Endothelial cell of umbilical vein (primary cell): ENCODE measurements at regions not wholly inside any gene's neighbourhood (a gene's known extent, or its start where the extent isn't known, plus 50 kb on each side); places are given as distances from the start of the nearest gene placed in this dataset.

Experiments
- BruUV-seq: library from RNA; stranded (reverse); fragments of 400-500 nt; replicated peaks from 2 replicates; lab custom pipeline; 2021; lab: Mats Ljungman, UMichigan
- CTCF ChIA-PET: fragments of 300-600, 350-600 bp; sonication (Branson Sonifier 250); formaldehyde crosslinking; loops from one replicate; lab custom pipeline; 2021; ENCODE audit warnings: antibody characterized with exemption, inconsistent platforms; lab: Charles Lee
- POLR2A ChIA-PET: fragments of 300-600, 350-600 bp; sonication (Branson Sonifier 250); formaldehyde crosslinking; loops from one replicate; lab custom pipeline; 2021; ENCODE audit warnings: antibody characterized with exemption, inconsistent platforms; lab: Charles Lee
- DNase-seq: peaks from one replicate; pipeline ENCODE4 v3.0.0-alpha.2; 2011; ENCODE audit warnings: low read depth, low spot score
- FAIRE-seq: peaks from 2 replicates; lab custom pipeline; 2011; peaks lifted over from hg19 to GRCh38; lab: Jason Lieb, UNC
- H2AFZ ChIP-seq: 2 replicates; pipeline ENCODE4 v1.6.0; 2012; ENCODE audit warnings: low read depth, low read length, control low read depth, inconsistent platforms
- H3K27ac ChIP-seq: 2 replicates; pipeline ENCODE4 v1.5.1; 2011; ENCODE audit warnings: low read depth, mild to moderate bottlenecking, control low read depth, low read length, moderate library complexity; ENCODE audit not compliant: insufficient read depth
- H3K27me3 ChIP-seq, 2 experiments: 2 replicates each; pipeline versions ENCODE4 v1.6.0 to v1.6.1; 2011; ENCODE audit warnings: low read length in 2 of 2, mixed read lengths in 1 of 2; ENCODE audit not compliant: control insufficient read depth in 2 of 2, insufficient read depth in 2 of 2
- H3K36me3 ChIP-seq, 2 experiments: 2 replicates in 1 of 2; 3 replicates in 1 of 2; pipeline ENCODE4 v1.5.1; 2011; ENCODE audit warnings: low read length in 2 of 2, mild to moderate bottlenecking in 1 of 2, moderate library complexity in 1 of 2; ENCODE audit not compliant: control insufficient read depth in 2 of 2, insufficient read depth in 2 of 2; ENCODE audit errors: extremely low read depth in 1 of 2
- H3K4me1 ChIP-seq: 3 replicates; pipeline ENCODE4 v1.5.1; 2011; ENCODE audit warnings: mild to moderate bottlenecking, low read length; ENCODE audit not compliant: control insufficient read depth, insufficient read depth; ENCODE audit errors: extremely low read depth
- H3K4me2 ChIP-seq: 2 replicates; pipeline ENCODE4 v1.6.1; 2011; ENCODE audit warnings: low read length, control low read depth, mixed read lengths; ENCODE audit not compliant: insufficient read depth
- H3K4me3 ChIP-seq, 3 experiments: fragments of 200-600 bp in 1 of 3; sonication (generic), shearing (Covaris generic) in 1 of 3; replicated peaks in 1 of 3; 2 replicates each; pipeline ENCODE4 v1.5.1; 2011 to 2016; ENCODE audit warnings: control low read depth in 3 of 3, low read length in 3 of 3, mild to moderate bottlenecking in 2 of 3, inconsistent platforms in 1 of 3, low read depth in 1 of 3, moderate library complexity in 1 of 3; ENCODE audit not compliant: insufficient read depth in 1 of 3
- H3K79me2 ChIP-seq: 2 replicates; pipeline ENCODE4 v1.6.0; 2012; ENCODE audit warnings: low read length, inconsistent platforms; ENCODE audit not compliant: control insufficient read depth, insufficient read depth
- H3K9ac ChIP-seq: replicated peaks from 2 replicates; pipeline ENCODE3; 2011; ENCODE audit warnings: low read length, control low read depth; ENCODE audit not compliant: insufficient read depth; ENCODE audit errors: extremely low read depth
- H3K9me1 ChIP-seq: replicated peaks from 3 replicates; pipeline ENCODE4 v1.6.0; 2011; ENCODE audit warnings: mild to moderate bottlenecking, low read length; ENCODE audit not compliant: control insufficient read depth, insufficient read depth; ENCODE audit errors: extremely low read depth
- H3K9me3 ChIP-seq: replicated peaks from 2 replicates; pipeline ENCODE4 v1.5.1; 2012; ENCODE audit warnings: low read length, inconsistent platforms; ENCODE audit not compliant: control insufficient read depth, insufficient read depth
- H4K20me1 ChIP-seq: replicated peaks from 2 replicates; pipeline ENCODE3; 2011; ENCODE audit warnings: mild to moderate bottlenecking, low read length; ENCODE audit not compliant: control insufficient read depth, insufficient read depth; ENCODE audit errors: extremely low read depth
- EZH2 ChIP-seq: IDR thresholded peaks from 2 replicates; pipeline ENCODE4 v1.6.1; 2012; ENCODE audit warnings: borderline replicate concordance, low read depth, mild to moderate bottlenecking, moderate library complexity, low read length, inconsistent platforms; ENCODE audit not compliant: severe bottlenecking
- FOS ChIP-seq: IDR thresholded peaks from 2 replicates; pipeline ENCODE4 v1.6.1; 2011; ENCODE audit warnings: mild to moderate bottlenecking, low read length, moderate library complexity, borderline replicate concordance; ENCODE audit not compliant: insufficient read depth
- GATA2 ChIP-seq: IDR thresholded peaks from 2 replicates; pipeline ENCODE4 v1.7.0; 2011; ENCODE audit warnings: low read depth, mild to moderate bottlenecking, moderate library complexity, mixed read lengths, low read length; ENCODE audit not compliant: insufficient read length, insufficient read depth
- JUN ChIP-seq: IDR thresholded peaks from 2 replicates; pipeline ENCODE4 v1.6.1; 2011; ENCODE audit warnings: borderline replicate concordance, low read depth; ENCODE audit not compliant: insufficient read length, insufficient read depth
- MAX ChIP-seq: IDR thresholded peaks from 2 replicates; pipeline ENCODE4 v1.6.1; 2011; ENCODE audit not compliant: insufficient read depth, insufficient read length
- MYC ChIP-seq: IDR thresholded peaks from one replicate; pipeline ENCODE4 v1.6.1; 2011; ENCODE audit warnings: mild to moderate bottlenecking, low read depth, low read length
- POLR2A ChIP-seq: IDR thresholded peaks from 2 replicates; pipeline ENCODE4 v1.6.1; 2012; ENCODE audit warnings: low read depth, mild to moderate bottlenecking, control low read depth, low read length
- POLR2AphosphoS5 ChIP-seq: IDR thresholded peaks from 2 replicates; pipeline ENCODE4 v1.6.1; 2012; ENCODE audit warnings: low read depth, mild to moderate bottlenecking, control low read depth, low read length, moderate library complexity; ENCODE audit not compliant: insufficient read depth
- dilution Hi-C: fragments of 300-500 bp; cut with MboI; formaldehyde crosslinking; loops from one replicate; pipeline ENCODE4 v1.15.0; 2019; ENCODE audit warnings: low sequenced_read_pairs; ENCODE audit not compliant: extremely low pct_ligation_motif_present
- intact Hi-C: fragments of 100-400 bp; cut with micrococcal nuclease; formaldehyde crosslinking; loops from one replicate; pipeline ENCODE4 v1.10.0; 2022
- TF ChIP-seq, protein P1 (sequence below), 2 donors: IDR thresholded peaks; 1 replicate in 1 of 2; 2 replicates in 1 of 2; pipeline ENCODE4 v1.5.1; 2011; ENCODE audit warnings: low read length in 2 of 2, mild to moderate bottlenecking in 2 of 2, moderate library complexity in 2 of 2, control low read depth in 1 of 2, inconsistent platforms in 1 of 2, low read depth in 1 of 2; ENCODE audit not compliant: insufficient read depth in 1 of 2; ENCODE audit errors: extremely low read depth in 1 of 2

DNA sequence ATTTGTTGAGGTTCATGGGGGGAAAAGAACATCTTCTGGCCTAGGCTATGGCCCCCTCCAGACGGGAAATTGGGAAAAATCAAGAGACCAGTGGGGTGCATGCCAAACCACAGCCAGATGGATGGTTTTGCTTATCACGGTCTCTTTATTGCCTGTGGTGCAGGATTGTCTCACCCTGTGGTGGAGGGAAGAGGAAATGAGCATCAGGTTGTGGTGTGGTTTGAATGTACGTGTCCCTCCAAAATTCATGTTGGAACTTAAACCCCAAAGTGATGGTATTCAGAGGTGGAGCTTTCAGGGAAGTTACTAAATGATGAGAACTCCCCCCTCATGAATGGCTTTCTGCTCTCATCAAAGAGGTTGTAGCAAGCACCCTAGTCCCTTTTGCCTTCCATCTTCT, 525.7 kb downstream of the NPHP4 start:
- POLR2A ChIA-PET: no interaction called here
- dilution Hi-C loops: no loop called here

More for the DNA sequence above, 525.7 kb downstream of the NPHP4 start:
- intact Hi-C loops: no loop called here
- H3K36me3 ChIP-seq: no peaks in the 10 kb centered on the region
- H3K27ac ChIP-seq: no peak overlapping the region
- H3K4me1 ChIP-seq: no peaks in the 10 kb centered on the region
- H3K4me3 ChIP-seq: no peak overlapping the region
- no peak overlapping the region for H2AFZ ChIP-seq
- H3K9me3 ChIP-seq: peaks cover 6% of the 10 kb centered on the region
- no peak overlapping the region for H3K9ac ChIP-seq
- TF ChIP-seq POLR2A (no peak), MAX (no peak), FOS (no peak), POLR2AphosphoS5 (no peak), GATA2 (no peak), JUN (no peak), MYC (no peak), EZH2 (no peak)
- TF ChIP-seq, protein P1, sequence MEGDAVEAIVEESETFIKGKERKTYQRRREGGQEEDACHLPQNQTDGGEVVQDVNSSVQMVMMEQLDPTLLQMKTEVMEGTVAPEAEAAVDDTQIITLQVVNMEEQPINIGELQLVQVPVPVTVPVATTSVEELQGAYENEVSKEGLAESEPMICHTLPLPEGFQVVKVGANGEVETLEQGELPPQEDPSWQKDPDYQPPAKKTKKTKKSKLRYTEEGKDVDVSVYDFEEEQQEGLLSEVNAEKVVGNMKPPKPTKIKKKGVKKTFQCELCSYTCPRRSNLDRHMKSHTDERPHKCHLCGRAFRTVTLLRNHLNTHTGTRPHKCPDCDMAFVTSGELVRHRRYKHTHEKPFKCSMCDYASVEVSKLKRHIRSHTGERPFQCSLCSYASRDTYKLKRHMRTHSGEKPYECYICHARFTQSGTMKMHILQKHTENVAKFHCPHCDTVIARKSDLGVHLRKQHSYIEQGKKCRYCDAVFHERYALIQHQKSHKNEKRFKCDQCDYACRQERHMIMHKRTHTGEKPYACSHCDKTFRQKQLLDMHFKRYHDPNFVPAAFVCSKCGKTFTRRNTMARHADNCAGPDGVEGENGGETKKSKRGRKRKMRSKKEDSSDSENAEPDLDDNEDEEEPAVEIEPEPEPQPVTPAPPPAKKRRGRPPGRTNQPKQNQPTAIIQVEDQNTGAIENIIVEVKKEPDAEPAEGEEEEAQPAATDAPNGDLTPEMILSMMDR (IDR thresholded peaks at IDR 0.05; ENCODE audit: extremely low read depth in 1 of 2, insufficient read depth in 1 of 2, low read depth in 1 of 2, low read length in 2 of 2): no peak
- no peaks in the 10 kb centered on the region for H3K79me2 ChIP-seq
- CTCF ChIA-PET: no interaction called here
- BruUV-seq: no TSS peak
- no peaks in the 10 kb centered on the region for H3K27me3 ChIP-seq
- DNase-seq (no peak), FAIRE-seq (no peak)
- no peaks in the 10 kb centered on the region for H3K9me1 ChIP-seq
- H4K20me1 ChIP-seq: no peaks in the 10 kb centered on the region
- no peak overlapping the region for H3K4me2 ChIP-seq
